ENCODE measurements at regions not wholly inside any gene's neighbourhood (a gene's known extent, or its start where the extent isn't known, plus 50 kb on each side); places are given as distances from the start of the nearest gene placed in this dataset.

- no peak for ATAC-seq
- no peaks in the 10 kb centered on the region for H3K9me3 Mint-ChIP-seq
- no peak for TF ChIP-seq CTCF (IDR thresholded peaks at IDR 0.05)
- no peaks in the 10 kb centered on the region for H3K4me1 ChIP-seq (ENCODE audit: control insufficient read depth, insufficient read depth, low read length)
- no peak overlapping the region for H3K4me3 ChIP-seq (ENCODE audit: low read length)
- no peaks in the 10 kb centered on the region for H3K36me3 Mint-ChIP-seq
- H3K27ac ChIP-seq (ENCODE audit: low read length) = no peak overlapping the region
- no peaks in the 10 kb centered on the region for H3K36me3 ChIP-seq (ENCODE audit: control insufficient read depth, insufficient read depth, low read length)
- H3K9me3 ChIP-seq (ENCODE audit: control insufficient read depth, insufficient read depth, low read length) = no peaks in the 10 kb centered on the region
- H3K27me3 Mint-ChIP-seq (ENCODE audit: low read depth in 2 of 2) = peaks cover 0 to 5% of the 10 kb centered on the region in 2 donors
- intact Hi-C loops (cut with micrococcal nuclease) = no loop called here
- DNase-seq = no peak
- 90% methylated on average over 3 of the region's 4 CpGs for WGBS (ENCODE audit: insufficient coverage)
- no peak overlapping the region for H3K4me3 Mint-ChIP-seq
- no peak overlapping the region for H3K27ac Mint-ChIP-seq
- H3K4me1 Mint-ChIP-seq = no peaks in the 10 kb centered on the region
- no peaks in the 10 kb centered on the region for H3K27me3 ChIP-seq (ENCODE audit: control insufficient read depth, insufficient read depth, low read length)
These were observed 302.0 kb downstream of the SPRY1 start for GRCh38 chr4:123698556-123698955.

GRCh38 chr4:123699880-123700771 is 303.5 kb downstream of the SPRY1 start:
- TF ChIP-seq CTCF (IDR thresholded peaks at IDR 0.05) = no peak
- H3K27ac Mint-ChIP-seq = no peak overlapping the region
- Histone ChIP-seq H3K9me3 (ENCODE audit: control insufficient read depth, insufficient read depth, low read length) (no peaks in the 10 kb centered on the region), H3K36me3 (ENCODE audit: control insufficient read depth, insufficient read depth, low read length) (no peaks in the 10 kb centered on the region), H3K27ac (ENCODE audit: low read length) (no peak overlapping the region), H3K27me3 (ENCODE audit: control insufficient read depth, insufficient read depth, low read length) (no peaks in the 10 kb centered on the region), H3K4me3 (ENCODE audit: low read length) (no peak overlapping the region), H3K4me1 (ENCODE audit: control insufficient read depth, insufficient read depth, low read length) (no peaks in the 10 kb centered on the region)
- H3K36me3 Mint-ChIP-seq = no peaks in the 10 kb centered on the region
- no peaks in the 10 kb centered on the region for H3K9me3 Mint-ChIP-seq
- ATAC-seq (no peak), DNase-seq (no peak)
- peaks cover 5 to 7% of the 10 kb centered on the region in 2 donors for H3K27me3 Mint-ChIP-seq (ENCODE audit: low read depth in 2 of 2)
- WGBS (ENCODE audit: insufficient coverage) = 61% methylated on average over 4 of the region's 6 CpGs
- H3K4me1 Mint-ChIP-seq = no peaks in the 10 kb centered on the region
- intact Hi-C loops (cut with micrococcal nuclease) = no loop called here
- H3K4me3 Mint-ChIP-seq = no peak overlapping the region

- ATAC-seq = no peak
- DNase-seq = no peak
- no peaks in the 10 kb centered on the region for H3K36me3 Mint-ChIP-seq
- intact Hi-C loops (cut with micrococcal nuclease) = no loop called here
- H3K27me3 Mint-ChIP-seq (ENCODE audit: low read depth in 2 of 2) = peaks cover 5 to 7% of the 10 kb centered on the region in 2 donors
- H3K4me1 Mint-ChIP-seq = no peaks in the 10 kb centered on the region
- Histone ChIP-seq H3K36me3 (ENCODE audit: control insufficient read depth, insufficient read depth, low read length) (no peaks in the 10 kb centered on the region), H3K4me3 (ENCODE audit: low read length) (no peak overlapping the region), H3K27ac (ENCODE audit: low read length) (no peak overlapping the region), H3K9me3 (ENCODE audit: control insufficient read depth, insufficient read depth, low read length) (no peaks in the 10 kb centered on the region), H3K4me1 (ENCODE audit: control insufficient read depth, insufficient read depth, low read length) (no peaks in the 10 kb centered on the region), H3K27me3 (ENCODE audit: control insufficient read depth, insufficient read depth, low read length) (no peaks in the 10 kb centered on the region)
- no peak overlapping the region for H3K4me3 Mint-ChIP-seq
- no peaks in the 10 kb centered on the region for H3K9me3 Mint-ChIP-seq
- H3K27ac Mint-ChIP-seq = no peak overlapping the region
- no CpG with 5 or more reads among the region's 1 CpG for WGBS (ENCODE audit: insufficient coverage)
- TF ChIP-seq CTCF (IDR thresholded peaks at IDR 0.05) = no peak
These were observed 304.6 kb downstream of the SPRY1 start for GRCh38 chr4:123701131-123701575.
